GM19035 (cell line): ENCODE measurements at regions not wholly inside any gene's neighbourhood (a gene's known extent, or its start where the extent isn't known, plus 50 kb on each side); places are given as distances from the start of the nearest gene placed in this dataset.

ENCODE experiments used
- ATAC-seq: cut with Tn5 transposase; IDR thresholded peaks from one replicate; pipeline ENCODE4 v1.9.1; 2021; ENCODE audit not compliant: unreplicated experiment

DNA sequence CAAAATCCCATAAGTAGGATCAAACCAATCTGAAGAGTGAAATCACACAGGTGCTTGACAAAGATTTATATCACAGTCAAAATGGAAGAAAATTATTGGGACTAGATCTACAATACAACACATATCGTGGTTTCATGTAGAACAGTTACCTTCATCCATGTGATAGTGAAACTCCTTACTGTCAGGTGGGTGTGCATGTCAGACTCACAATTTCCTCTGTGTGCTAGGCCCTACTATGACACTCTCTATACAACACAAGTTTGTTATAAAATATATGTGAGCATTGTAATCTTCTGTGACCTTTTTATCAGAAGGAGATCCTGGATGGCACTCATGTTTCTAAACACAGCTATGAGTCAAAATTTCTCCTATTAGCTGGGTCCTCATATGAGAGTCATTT is 947.0 kb upstream of the TSPY4 start:
- no peak for ATAC-seq

- no peak for ATAC-seq
These were observed 944.0 kb upstream of the TSPY4 start for GRCh38 chrY:8393246-8393645.

- ATAC-seq, result no peak
These were observed 914.4 kb upstream of the TSPY4 start for GRCh38 chrY:8422906-8423305.

- no peak for ATAC-seq
These were observed 910.8 kb upstream of the TSPY4 start for GRCh38 chrY:8426433-8426832.

DNA sequence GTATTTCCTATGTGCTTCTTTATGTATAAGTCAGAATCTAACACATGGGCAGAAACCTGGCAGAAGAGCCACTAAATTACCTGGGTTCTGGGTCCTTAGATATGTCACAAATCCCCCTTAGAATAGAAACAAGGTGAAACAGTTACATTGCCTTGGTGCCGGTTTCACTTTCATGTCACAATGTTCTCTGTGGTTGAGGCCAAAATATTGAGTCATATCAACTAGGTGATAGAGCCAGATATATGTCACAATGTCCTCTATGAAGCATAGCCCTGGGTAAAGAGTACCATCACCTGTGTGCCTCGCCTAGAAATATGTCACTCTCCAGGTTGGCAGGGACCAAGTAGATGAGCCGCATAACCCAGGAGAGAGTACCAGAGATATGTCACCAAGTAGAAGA is 899.8 kb upstream of the TSPY4 start:
- ATAC-seq, result peak; percentile 73

- no peak for ATAC-seq
These were observed 895.2 kb upstream of the TSPY4 start for GRCh38 chrY:8442097-8442496.

- ATAC-seq, result no peak
These were observed 884.3 kb upstream of the TSPY4 start for GRCh38 chrY:8452963-8453362.

- ATAC-seq, result no peak
These were observed 870.5 kb upstream of the TSPY4 start for GRCh38 chrY:8466813-8467212.

- no peak for ATAC-seq
These were observed 867.0 kb upstream of the TSPY4 start for GRCh38 chrY:8470249-8470648.

GRCh38 chrY:8479141-8479540 is 858.1 kb upstream of the TSPY4 start:
- ATAC-seq, result no peak

DNA sequence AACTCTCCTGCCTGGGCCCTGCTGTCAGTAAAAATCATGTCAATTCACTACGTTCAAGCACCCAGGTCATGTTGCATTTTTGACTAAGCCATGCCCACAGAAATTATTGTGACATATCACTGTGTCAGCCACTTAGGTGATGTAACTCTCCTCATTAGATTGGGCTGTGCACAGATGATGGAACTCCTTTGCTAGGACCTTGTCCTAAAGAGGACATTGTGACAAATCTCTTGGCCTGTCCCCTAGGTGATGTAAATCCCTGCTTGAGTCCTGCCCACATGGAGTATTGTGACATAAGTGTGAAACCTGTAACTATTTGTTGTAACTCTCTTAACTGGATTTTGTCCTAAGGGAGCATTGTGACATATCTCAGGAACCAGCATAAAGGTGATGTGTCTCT is 848.3 kb upstream of the TSPY4 start:
- ATAC-seq, result no peak

- no peak for ATAC-seq
These were observed 847.2 kb upstream of the TSPY4 start for GRCh38 chrY:8489880-8490630.

GRCh38 chrY:8494396-8494795 is 842.9 kb upstream of the TSPY4 start:
- no peak for ATAC-seq

DNA sequence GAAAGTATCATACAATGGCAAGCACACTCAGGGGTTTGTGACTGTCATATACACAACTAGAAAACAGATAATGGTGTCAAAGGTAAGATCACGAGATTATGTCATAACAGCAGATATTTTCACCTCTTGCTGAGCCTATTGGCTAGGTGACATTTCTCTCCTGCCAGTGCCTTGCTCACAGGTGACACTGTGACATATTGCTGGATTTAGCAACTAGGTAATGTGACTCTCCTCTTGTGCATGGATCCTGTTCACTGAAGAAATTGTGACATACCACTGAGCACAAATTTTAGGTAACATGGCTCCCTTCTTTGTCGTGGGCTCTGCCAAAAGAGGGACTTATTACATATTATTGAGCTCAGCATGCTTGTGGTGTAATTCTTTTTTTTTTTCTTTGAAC is 842.0 kb upstream of the TSPY4 start:
- ATAC-seq, result no peak

GRCh38 chrY:8500888-8501287 is 836.4 kb upstream of the TSPY4 start:
- no peak for ATAC-seq

DNA sequence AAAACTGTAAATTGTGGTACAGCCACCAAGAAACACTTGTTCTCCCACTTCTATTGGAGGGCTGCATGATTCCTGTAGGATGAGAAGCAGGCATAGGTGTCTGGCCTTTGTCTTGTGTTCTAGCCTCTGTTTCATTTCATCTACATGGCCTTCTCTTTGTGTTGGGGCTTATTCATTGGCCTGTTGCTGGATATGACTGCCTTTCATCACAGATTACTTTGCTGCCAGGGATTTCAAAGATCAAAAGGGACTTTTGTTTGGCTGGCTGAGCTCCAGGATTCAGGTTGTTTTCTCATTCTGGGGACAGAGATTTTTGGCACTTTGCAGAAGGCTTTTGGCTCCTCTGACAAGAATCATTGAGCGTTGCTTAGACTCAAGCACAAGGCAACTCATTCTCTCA is 803.8 kb upstream of the TSPY4 start:
- no peak for ATAC-seq

GRCh38 chrY:8535704-8536103 is 801.6 kb upstream of the TSPY4 start:
- peak; percentile 97 for ATAC-seq

- ATAC-seq, result no peak
These were observed 801.0 kb upstream of the TSPY4 start for GRCh38 chrY:8536277-8536676.

GRCh38 chrY:8541306-8541705 is 796.0 kb upstream of the TSPY4 start:
- ATAC-seq, result no peak

DNA sequence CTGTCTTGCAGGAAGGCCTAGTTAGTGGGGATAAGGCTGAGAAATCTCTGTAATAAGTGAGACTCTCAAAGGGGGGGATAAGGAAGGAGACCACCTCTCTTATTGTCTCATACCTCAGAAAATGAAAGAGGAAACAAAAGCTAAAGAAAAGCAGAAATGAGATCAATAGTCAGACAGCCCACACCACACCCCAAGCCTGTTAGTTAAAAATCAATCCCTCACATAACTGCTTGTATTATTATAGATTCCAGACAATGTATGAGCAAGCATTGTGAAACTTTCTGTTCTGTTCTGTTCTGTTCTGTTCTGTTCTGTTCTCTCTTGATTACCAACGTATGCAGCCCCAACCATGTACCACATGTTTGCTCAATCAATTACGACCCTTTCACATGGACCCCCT is 792.5 kb upstream of the TSPY4 start:
- ATAC-seq, result no peak

GRCh38 chrY:8547931-8548330 is 789.3 kb upstream of the TSPY4 start:
- ATAC-seq, result no peak

- no peak for ATAC-seq
These were observed 785.9 kb upstream of the TSPY4 start for GRCh38 chrY:8551323-8551722.

DNA sequence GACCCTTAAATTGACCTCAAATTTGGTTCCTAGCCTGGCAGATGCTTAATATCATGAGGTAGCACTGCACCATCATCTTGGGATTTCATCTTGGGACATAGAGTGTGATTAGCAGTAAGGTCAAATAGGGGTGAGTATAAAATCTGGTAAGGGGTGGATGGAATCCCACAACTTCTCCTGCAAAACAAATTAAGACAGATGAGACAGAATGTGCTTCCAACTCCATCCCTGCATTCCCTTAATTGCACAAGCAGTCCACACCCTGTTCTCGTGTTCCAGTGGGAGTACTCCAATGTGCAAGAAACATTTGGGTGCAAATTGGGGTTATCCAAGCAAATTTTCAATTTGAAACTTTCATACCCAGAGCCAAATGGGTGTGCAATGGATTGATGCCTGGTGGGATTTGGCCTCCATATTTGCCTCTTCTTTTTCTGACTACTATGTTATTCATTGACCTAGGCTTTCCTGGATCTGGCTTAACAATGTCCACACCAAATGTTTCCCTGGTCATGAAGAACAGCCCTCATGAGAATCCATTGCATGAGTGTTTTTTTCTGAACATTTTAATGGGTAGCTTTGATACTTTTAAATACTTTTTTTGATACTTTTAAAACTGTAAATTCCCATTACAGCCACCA is 785.0 kb upstream of the TSPY4 start:
- no peak for ATAC-seq
